ENCODE measurements at regions not wholly inside any gene's neighbourhood (a gene's known extent, or its start where the extent isn't known, plus 50 kb on each side); places are given as distances from the start of the nearest gene placed in this dataset.

DNA sequence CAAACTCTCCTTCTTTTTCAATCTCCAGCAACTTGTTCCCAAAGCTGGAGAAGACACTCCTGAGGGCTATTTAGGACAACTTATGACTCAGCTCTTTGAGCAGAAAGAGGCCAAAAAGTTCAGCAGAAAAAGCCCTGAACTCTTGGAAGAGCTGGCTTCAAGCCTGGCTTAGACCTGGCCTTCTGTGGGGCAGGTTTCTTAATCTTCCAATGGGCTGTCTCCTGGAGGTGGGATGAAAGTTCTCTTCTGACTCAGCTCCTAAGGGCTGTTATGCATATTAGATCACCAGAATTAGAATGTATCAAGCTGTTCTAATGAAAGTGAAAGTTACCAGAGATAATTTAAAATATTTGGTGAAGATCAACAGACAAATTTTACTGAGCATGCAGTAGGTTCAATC lies 129.4 kb downstream of the RAD51AP2 start:
- CTCF ChIA-PET, result no interaction called here
- H3K36me3 Mint-ChIP-seq (ENCODE audit: low read depth), result no peaks in the 10 kb centered on the region

DNA sequence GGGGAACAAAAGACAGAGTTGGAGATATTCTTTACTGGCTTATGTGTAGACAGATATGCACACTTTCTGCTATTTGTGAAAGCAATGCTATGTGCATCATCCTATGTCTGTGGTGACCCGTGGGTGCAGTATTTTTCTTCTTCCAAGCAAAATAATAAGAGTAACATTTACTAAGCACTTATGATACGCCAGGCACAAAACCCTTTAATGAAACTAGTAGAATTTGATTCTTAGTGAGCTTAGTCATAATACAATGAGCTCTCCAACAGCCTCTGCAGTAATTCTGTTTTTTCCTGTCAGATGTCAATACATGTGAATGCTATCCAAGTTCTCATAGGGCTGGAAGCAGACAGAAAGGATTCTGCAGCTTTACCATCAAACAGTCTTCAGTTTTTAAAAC lies 130.6 kb downstream of the RAD51AP2 start:
- Histone ChIP-seq H3K4me1 (ENCODE audit: insufficient read depth, low read length) (no peaks in the 10 kb centered on the region), H3K27ac (ENCODE audit: low read depth in 1 of 2, low read length in 2 of 2) (no peak overlapping the region), H3K36me3 (ENCODE audit: insufficient read depth, low read length) (no peaks in the 10 kb centered on the region), H3K27me3 (ENCODE audit: control insufficient read depth in 1 of 2, insufficient read depth in 2 of 2, low read length in 2 of 2) (no peaks in the 10 kb centered on the region), H3K4me3 (ENCODE audit: low read length) (no peak overlapping the region), H3K9me3 (ENCODE audit: control insufficient read depth in 1 of 2, insufficient read depth in 1 of 2, low read length in 2 of 2) (peaks cover 0 to 5% of the 10 kb centered on the region in 2 experiments)
- Mint-ChIP-seq H3K4me1 (ENCODE audit: low read depth) (no peaks in the 10 kb centered on the region), H3K36me3 (ENCODE audit: low read depth) (no peaks in the 10 kb centered on the region), H3K9me3 (peaks cover 9% of the 10 kb centered on the region), H3K27ac (no peak overlapping the region), H3K27me3 (no peaks in the 10 kb centered on the region), H3K4me3 (no peak overlapping the region)
- intact Hi-C loops (cut with DNase I, micrococcal nuclease), result no loop called here
- POLR2A ChIA-PET, result no interaction called here
- CTCF ChIA-PET, result no interaction called here
- ATAC-seq (ENCODE audit: poor library complexity), result no peak
- DNase-seq, result no peak
- TF ChIP-seq, protein P1, sequence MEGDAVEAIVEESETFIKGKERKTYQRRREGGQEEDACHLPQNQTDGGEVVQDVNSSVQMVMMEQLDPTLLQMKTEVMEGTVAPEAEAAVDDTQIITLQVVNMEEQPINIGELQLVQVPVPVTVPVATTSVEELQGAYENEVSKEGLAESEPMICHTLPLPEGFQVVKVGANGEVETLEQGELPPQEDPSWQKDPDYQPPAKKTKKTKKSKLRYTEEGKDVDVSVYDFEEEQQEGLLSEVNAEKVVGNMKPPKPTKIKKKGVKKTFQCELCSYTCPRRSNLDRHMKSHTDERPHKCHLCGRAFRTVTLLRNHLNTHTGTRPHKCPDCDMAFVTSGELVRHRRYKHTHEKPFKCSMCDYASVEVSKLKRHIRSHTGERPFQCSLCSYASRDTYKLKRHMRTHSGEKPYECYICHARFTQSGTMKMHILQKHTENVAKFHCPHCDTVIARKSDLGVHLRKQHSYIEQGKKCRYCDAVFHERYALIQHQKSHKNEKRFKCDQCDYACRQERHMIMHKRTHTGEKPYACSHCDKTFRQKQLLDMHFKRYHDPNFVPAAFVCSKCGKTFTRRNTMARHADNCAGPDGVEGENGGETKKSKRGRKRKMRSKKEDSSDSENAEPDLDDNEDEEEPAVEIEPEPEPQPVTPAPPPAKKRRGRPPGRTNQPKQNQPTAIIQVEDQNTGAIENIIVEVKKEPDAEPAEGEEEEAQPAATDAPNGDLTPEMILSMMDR (IDR thresholded peaks at IDR 0.05), result no peak

More for the DNA sequence above, 129.4 kb downstream of the RAD51AP2 start:
- Histone ChIP-seq H3K27me3 (ENCODE audit: control insufficient read depth in 1 of 2, insufficient read depth in 2 of 2, low read length in 2 of 2) (no peaks in the 10 kb centered on the region), H3K4me1 (ENCODE audit: insufficient read depth, low read length) (no peaks in the 10 kb centered on the region), H3K27ac (ENCODE audit: low read depth in 1 of 2, low read length in 2 of 2) (no peak overlapping the region), H3K4me3 (ENCODE audit: low read length) (no peak overlapping the region), H3K36me3 (ENCODE audit: insufficient read depth, low read length) (no peaks in the 10 kb centered on the region), H3K9me3 (ENCODE audit: control insufficient read depth in 1 of 2, insufficient read depth in 1 of 2, low read length in 2 of 2) (peaks cover 0 to 5% of the 10 kb centered on the region in 2 experiments)
- intact Hi-C loops (cut with DNase I, micrococcal nuclease), result no loop called here
- peaks cover 12% of the 10 kb centered on the region for H3K9me3 Mint-ChIP-seq
- DNase-seq (no peak), ATAC-seq (ENCODE audit: poor library complexity) (no peak)
- H3K27ac Mint-ChIP-seq, result no peak overlapping the region
- TF ChIP-seq, protein P1 (IDR thresholded peaks at IDR 0.05), result no peak
- H3K27me3 Mint-ChIP-seq, result no peaks in the 10 kb centered on the region
- H3K4me3 Mint-ChIP-seq, result no peak overlapping the region
- POLR2A ChIA-PET, result no interaction called here
- no peaks in the 10 kb centered on the region for H3K4me1 Mint-ChIP-seq (ENCODE audit: low read depth)

DNA sequence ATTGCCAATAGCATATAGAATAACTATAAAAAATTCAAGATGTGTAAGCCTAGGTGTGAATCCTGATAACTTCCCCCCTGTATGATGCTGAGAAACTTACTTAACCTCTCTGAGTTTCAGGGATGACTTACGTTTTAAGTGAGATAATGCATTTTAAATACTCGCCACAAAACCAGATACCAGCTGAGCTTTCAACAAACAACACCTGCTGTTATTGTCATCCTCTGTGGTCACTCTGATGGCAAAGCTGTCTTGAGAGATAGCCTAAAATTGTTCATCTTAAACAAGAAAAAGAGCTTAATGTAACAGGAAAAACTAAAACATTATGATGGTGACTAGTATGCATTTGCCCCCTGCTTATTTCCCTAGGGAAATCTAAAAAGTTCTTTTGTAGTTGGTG lies 131.5 kb downstream of the RAD51AP2 start:
- H3K27me3 ChIP-seq (ENCODE audit: control insufficient read depth in 1 of 2, insufficient read depth in 2 of 2, low read length in 2 of 2), result no peaks in the 10 kb centered on the region
- ATAC-seq (ENCODE audit: poor library complexity) (no peak), DNase-seq (no peak)
- no peak overlapping the region for H3K4me3 Mint-ChIP-seq
- no peaks in the 10 kb centered on the region for H3K4me1 ChIP-seq (ENCODE audit: insufficient read depth, low read length)
- no peaks in the 10 kb centered on the region for H3K4me1 Mint-ChIP-seq (ENCODE audit: low read depth)
- no peaks in the 10 kb centered on the region for H3K36me3 Mint-ChIP-seq (ENCODE audit: low read depth)
- no peak overlapping the region for H3K4me3 ChIP-seq (ENCODE audit: low read length)
- peaks cover 0 to 5% of the 10 kb centered on the region in 2 experiments for H3K9me3 ChIP-seq (ENCODE audit: control insufficient read depth in 1 of 2, insufficient read depth in 1 of 2, low read length in 2 of 2)
- ChIA-PET POLR2A (no interaction called here), CTCF (no interaction called here)
- H3K27me3 Mint-ChIP-seq, result no peaks in the 10 kb centered on the region
- H3K27ac Mint-ChIP-seq, result no peak overlapping the region
- intact Hi-C loops (cut with DNase I, micrococcal nuclease), result no loop called here
- H3K9me3 Mint-ChIP-seq, result peaks cover 9% of the 10 kb centered on the region
- TF ChIP-seq, protein P1 (IDR thresholded peaks at IDR 0.05), result no peak
- no peak overlapping the region for H3K27ac ChIP-seq (ENCODE audit: low read depth in 1 of 2, low read length in 2 of 2)
- H3K36me3 ChIP-seq (ENCODE audit: insufficient read depth, low read length), result no peaks in the 10 kb centered on the region
